NB4 (cell line): ENCODE measurements at regions not wholly inside any gene's neighbourhood (a gene's known extent, or its start where the extent isn't known, plus 50 kb on each side); places are given as distances from the start of the nearest gene placed in this dataset.

Source experiments
- DNase-seq: peaks from one replicate; pipeline ENCODE4 v3.0.0; 2010; ENCODE audit warnings: low read depth
- H3K4me3 ChIP-seq: one replicate; pipeline ENCODE4 v1.5.1; 2011; ENCODE audit warnings: mild to moderate bottlenecking, low read depth, low read length, moderate library complexity
- CTCF ChIP-seq: IDR thresholded peaks from one replicate; pipeline ENCODE4 v1.5.1; 2012; ENCODE audit warnings: low read depth, low read length
- MAX ChIP-seq: IDR thresholded peaks from 2 replicates; pipeline ENCODE4 v1.6.1; 2011; ENCODE audit warnings: low read depth, low read length
- MYC ChIP-seq: IDR thresholded peaks from 2 replicates; pipeline ENCODE4 v1.6.1; 2011; ENCODE audit warnings: low read depth, low read length
- POLR2A ChIP-seq: IDR thresholded peaks from 2 replicates; pipeline ENCODE4 v1.6.1; 2011; ENCODE audit warnings: mild to moderate bottlenecking; ENCODE audit not compliant: insufficient read length; ENCODE audit errors: extremely low read depth

DNA sequence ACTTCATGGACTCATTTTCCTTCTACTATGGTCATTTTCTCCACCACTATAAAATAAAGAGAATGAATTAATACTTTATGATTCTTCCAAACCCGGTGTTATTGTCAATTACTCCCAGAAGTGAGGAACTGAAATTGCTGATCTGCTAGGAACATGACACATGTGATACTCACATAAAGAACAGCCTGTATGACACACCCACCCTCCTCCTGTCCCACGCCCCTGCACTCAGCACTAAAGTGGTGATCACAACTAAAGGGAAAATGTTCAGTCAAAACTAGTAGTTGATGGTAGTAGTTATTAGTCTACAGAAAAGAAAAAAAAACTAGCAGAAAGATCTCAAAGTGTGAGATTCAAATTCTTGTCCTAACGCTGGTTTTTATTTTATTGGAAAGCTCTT, 1508.3 kb downstream of the RAPGEF2 start:
- no peak for TF ChIP-seq MAX
- no peak for TF ChIP-seq MYC
- no peak for TF ChIP-seq CTCF
- no peak for TF ChIP-seq POLR2A
- DNase-seq: no peak

DNA sequence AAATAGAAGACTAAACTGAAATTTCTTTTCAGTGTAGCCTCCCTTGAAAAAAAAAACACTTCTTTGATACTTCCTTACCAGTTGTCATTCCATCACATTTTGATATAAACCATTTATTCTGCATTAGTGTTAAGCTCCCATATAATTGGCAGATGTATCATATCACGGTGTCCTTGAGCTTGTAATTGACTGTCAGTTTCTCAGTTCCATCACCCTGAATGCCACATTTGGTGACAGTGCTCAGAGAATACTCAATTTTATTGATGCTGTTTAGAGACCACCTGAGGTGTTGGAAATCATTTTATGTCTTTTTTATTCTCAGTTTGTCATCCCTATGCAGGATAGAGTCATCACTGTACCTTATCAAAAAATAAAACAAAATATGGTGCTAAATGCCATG, 1528.2 kb downstream of the RAPGEF2 start:
- TF ChIP-seq POLR2A (no peak), MYC (no peak), CTCF (no peak), MAX (no peak)
- no peak for DNase-seq
- H3K4me3 ChIP-seq: no peak overlapping the region

More for the DNA sequence above, 1508.3 kb downstream of the RAPGEF2 start:
- no peak overlapping the region for H3K4me3 ChIP-seq

- no peak for TF ChIP-seq MAX
- TF ChIP-seq POLR2A: no peak
- no peak for TF ChIP-seq CTCF
- TF ChIP-seq MYC: no peak
- no peak for DNase-seq
- no peak overlapping the region for H3K4me3 ChIP-seq
Measured at GRCh38 chr4:160652790-160653189, 1511.0 kb downstream of the FSTL5 start.

GRCh38 chr4:160675550-160675949, 1488.2 kb downstream of the FSTL5 start:
- DNase-seq: no peak
- no peak overlapping the region for H3K4me3 ChIP-seq
- TF ChIP-seq MYC (no peak), CTCF (no peak), MAX (no peak), POLR2A (no peak)

GRCh38 chr4:160685729-160686128, 1478.1 kb downstream of the FSTL5 start:
- DNase-seq: no peak
- no peak for TF ChIP-seq CTCF
- TF ChIP-seq MYC: no peak
- TF ChIP-seq POLR2A: no peak
- TF ChIP-seq MAX: no peak
- no peak overlapping the region for H3K4me3 ChIP-seq

- TF ChIP-seq MAX: no peak
- TF ChIP-seq POLR2A: no peak
- no peak for TF ChIP-seq MYC
- TF ChIP-seq CTCF: no peak
Measured at GRCh38 chr4:160701671-160702070, 1462.1 kb downstream of the FSTL5 start.

More at GRCh38 chr4:160701671-160702070, 1462.1 kb downstream of the FSTL5 start:
- H3K4me3 ChIP-seq: no peak overlapping the region
- no peak for DNase-seq
